Cardiac muscle cell (in vitro differentiated cells and primary cell): ENCODE measurements at regions not wholly inside any gene's neighbourhood (a gene's known extent, or its start where the extent isn't known, plus 50 kb on each side); places are given as distances from the start of the nearest gene placed in this dataset.
"Not testable (repeated sequence)": the region's sequence is repeated elsewhere in the genome, so short reads cannot be mapped to it uniquely, and the experiment has no call there.

Experiments
- DNase-seq, 2 donors: peaks; one replicate each; pipeline versions ENCODE4 v3.0.0 to v3.0.0-alpha.2; 2010 to 2017; ENCODE audit warnings: low read depth in 1 of 2, low spot score in 1 of 2
- H3K27ac ChIP-seq: fragments of 200-600 bp; sonication (generic); 2 replicates; pipeline ENCODE4 v1.5.1; 2016
- H3K27me3 ChIP-seq: fragments of 200-600 bp; sonication (generic); 2 replicates; pipeline ENCODE4 v1.6.0; 2016; ENCODE audit warnings: control low read depth
- H3K36me3 ChIP-seq: fragments of 200-600 bp; sonication (generic); 2 replicates; pipeline ENCODE4 v1.5.1; 2016; ENCODE audit warnings: control low read depth
- H3K4me1 ChIP-seq: fragments of 200-600 bp; sonication (generic); 2 replicates; pipeline ENCODE4 v1.8.1; 2017; ENCODE audit warnings: low read depth, mild to moderate bottlenecking, mixed run types
- H3K4me3 ChIP-seq: fragments of 200-600 bp; sonication (generic); 2 replicates; pipeline ENCODE4 v1.5.1; 2016; ENCODE audit warnings: mild to moderate bottlenecking
- H3K9me3 ChIP-seq: fragments of 200-600 bp; sonication (generic); 2 replicates; pipeline ENCODE4 v1.5.1; 2017; ENCODE audit warnings: low read depth, mild to moderate bottlenecking, control low read depth
- TF ChIP-seq, protein P1 (sequence below): IDR thresholded peaks from 2 replicates; pipeline ENCODE4 v1.5.1; 2012; ENCODE audit warnings: low read depth, mild to moderate bottlenecking, low read length

DNA sequence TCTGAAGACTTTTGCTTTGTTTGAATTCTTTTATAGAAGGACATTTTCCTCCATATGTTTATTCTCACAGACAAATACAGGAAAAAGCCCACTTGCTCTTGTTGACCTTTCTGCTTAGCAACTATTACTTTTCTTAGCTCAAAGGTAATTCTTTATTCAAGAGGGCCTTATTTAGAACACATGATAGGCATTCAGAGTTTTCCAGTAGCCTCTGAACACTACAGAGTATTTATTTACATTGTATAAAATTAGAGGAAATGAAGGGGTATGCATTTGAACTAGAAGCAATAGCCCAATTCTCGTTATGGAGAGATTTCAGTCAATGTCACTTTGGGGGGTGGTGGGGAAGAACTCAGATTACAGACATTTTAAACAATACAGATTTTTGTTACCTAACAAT, 581.7 kb downstream of the KCNJ2 start:
- H3K36me3 ChIP-seq: no peaks in the 10 kb centered on the region
- H3K27me3 ChIP-seq: no peaks in the 10 kb centered on the region
- DNase-seq: no peak
- no peak overlapping the region for H3K27ac ChIP-seq
- no peaks in the 10 kb centered on the region for H3K4me1 ChIP-seq
- no peaks in the 10 kb centered on the region for H3K9me3 ChIP-seq
- TF ChIP-seq, protein P1, sequence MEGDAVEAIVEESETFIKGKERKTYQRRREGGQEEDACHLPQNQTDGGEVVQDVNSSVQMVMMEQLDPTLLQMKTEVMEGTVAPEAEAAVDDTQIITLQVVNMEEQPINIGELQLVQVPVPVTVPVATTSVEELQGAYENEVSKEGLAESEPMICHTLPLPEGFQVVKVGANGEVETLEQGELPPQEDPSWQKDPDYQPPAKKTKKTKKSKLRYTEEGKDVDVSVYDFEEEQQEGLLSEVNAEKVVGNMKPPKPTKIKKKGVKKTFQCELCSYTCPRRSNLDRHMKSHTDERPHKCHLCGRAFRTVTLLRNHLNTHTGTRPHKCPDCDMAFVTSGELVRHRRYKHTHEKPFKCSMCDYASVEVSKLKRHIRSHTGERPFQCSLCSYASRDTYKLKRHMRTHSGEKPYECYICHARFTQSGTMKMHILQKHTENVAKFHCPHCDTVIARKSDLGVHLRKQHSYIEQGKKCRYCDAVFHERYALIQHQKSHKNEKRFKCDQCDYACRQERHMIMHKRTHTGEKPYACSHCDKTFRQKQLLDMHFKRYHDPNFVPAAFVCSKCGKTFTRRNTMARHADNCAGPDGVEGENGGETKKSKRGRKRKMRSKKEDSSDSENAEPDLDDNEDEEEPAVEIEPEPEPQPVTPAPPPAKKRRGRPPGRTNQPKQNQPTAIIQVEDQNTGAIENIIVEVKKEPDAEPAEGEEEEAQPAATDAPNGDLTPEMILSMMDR: no peak
- no peak overlapping the region for H3K4me3 ChIP-seq

DNA sequence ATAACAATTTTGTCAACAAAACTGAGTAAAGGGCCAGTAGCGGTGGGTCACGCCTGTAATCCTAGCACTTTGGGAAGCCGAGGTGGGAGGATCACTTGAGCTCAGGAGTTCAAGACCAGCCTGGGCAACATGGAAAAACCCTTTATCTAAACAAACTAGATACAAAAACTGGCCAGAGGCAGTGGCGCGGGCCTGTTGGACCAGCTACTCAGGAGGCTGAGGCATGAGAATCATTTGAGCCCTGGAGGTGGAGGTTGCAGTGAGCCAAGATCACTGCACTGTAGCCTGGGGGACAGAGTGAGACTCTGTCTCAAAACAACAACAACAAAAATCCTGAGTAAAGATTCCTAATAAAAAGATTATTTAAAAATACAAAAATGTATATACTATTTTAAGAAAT, 583.1 kb downstream of the KCNJ2 start:
- not testable (repeated sequence) for H3K4me1 ChIP-seq, H3K4me3 ChIP-seq, DNase-seq, H3K27me3 ChIP-seq, H3K36me3 ChIP-seq, H3K27ac ChIP-seq, H3K9me3 ChIP-seq

DNA sequence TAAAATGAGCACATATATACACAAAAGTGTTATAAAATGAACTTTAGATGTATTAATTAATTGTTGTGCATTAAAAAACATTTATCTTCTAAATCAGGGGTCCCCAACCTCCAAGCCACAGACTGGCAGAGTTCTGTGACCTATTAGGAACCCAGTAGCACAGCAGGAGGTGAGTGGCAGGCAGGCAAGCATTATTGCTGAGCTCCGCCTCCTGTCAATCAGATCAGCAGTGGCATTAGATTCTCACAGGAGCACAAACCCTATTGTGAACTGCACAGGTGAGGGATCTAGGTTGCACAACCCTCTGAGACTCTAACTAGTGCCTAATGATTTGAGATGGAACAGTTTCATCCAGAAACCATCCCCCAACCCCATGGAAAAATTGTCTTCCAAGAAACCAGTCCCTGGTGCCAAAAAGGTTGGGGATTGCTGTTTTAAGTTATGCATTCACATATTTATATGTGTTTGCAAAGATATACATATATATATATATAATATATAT, 583.7 kb downstream of the KCNJ2 start:
- TF ChIP-seq, protein P1: no peak
- DNase-seq: no peak
- H3K9me3 ChIP-seq: no peaks in the 10 kb centered on the region
- no peak overlapping the region for H3K27ac ChIP-seq
- no peaks in the 10 kb centered on the region for H3K27me3 ChIP-seq
- H3K4me1 ChIP-seq: no peaks in the 10 kb centered on the region
- H3K36me3 ChIP-seq: no peaks in the 10 kb centered on the region
- no peak overlapping the region for H3K4me3 ChIP-seq

DNA sequence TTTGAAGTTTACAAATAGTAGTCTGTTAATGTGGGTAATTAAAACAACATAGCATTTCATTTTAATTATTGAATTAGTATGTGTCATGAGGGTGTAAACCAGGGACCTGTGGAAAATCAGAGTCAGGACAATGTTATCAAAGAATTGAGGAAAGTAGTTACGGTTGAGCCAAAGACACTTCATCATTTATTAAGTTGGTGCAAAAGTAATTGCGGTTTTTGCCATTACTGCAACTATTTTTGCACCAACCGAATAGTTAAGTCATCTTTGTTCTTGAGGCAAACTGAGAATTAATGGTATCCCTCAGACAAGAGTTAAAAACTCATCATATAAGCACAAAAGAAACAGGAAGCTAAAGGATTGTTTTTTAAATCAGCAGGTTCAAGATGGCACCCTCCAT, 593.7 kb downstream of the KCNJ2 start:
- TF ChIP-seq, protein P1: no peak
- Histone ChIP-seq H3K27ac (no peak overlapping the region), H3K4me3 (no peak overlapping the region), H3K9me3 (no peaks in the 10 kb centered on the region), H3K36me3 (no peaks in the 10 kb centered on the region), H3K27me3 (no peaks in the 10 kb centered on the region), H3K4me1 (no peaks in the 10 kb centered on the region)
- DNase-seq: no peak

DNA sequence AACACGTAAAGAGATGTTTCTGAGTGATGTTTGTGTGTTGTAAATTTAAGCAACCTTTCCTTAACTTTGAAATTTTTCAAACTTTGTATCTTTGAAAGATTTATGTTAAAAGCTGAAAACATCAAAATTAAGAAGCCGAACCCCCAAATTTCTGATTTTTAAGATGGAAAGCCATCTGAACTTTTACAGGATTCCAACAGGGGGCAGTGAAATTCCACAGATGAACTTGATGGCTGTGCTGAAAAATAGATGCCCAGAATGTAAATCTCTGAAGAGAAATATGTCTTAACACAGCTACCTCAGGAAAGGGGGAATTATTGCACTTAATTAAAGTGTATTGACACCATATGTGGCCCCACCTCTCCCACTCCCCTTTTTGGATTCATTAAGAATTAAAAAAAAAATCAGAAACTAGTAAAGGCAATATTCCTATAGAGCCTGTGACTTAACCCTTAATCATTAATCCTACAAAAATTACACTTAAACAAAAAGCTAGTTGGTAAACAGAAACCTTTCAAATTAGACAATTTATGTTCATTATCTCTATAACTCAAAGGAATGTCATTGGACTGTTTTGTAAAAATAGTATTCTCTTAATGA, 597.9 kb downstream of the KCNJ2 start:
- no peaks in the 10 kb centered on the region for H3K36me3 ChIP-seq
- TF ChIP-seq, protein P1: peak; percentile 72
- DNase-seq: peak; percentile 44 to 72

DNA sequence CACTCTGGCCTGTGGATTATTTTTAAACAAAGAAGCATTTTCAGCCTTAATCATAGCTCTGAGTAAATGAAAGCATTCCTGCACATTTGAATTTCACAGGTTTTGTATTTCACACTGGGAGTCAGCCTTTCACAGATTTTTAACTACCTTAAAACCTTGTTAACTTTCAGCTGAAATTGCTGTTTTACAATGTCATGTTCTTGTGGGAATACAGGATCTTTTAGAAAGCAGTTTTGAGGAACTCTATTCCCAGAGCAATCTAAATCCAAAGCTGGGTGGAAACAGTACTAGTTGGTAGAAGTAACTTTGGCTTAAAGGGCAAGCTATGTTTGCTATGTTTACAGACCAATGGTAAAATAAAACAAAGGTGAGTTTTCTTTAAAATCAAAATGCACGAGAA, 600.6 kb downstream of the KCNJ2 start:
- TF ChIP-seq, protein P1: no peak
- DNase-seq: no peak

More for the DNA sequence above, 597.9 kb downstream of the KCNJ2 start:
- Histone ChIP-seq H3K4me1 (no peaks in the 10 kb centered on the region), H3K9me3 (no peaks in the 10 kb centered on the region), H3K4me3 (no peak overlapping the region), H3K27me3 (no peaks in the 10 kb centered on the region), H3K27ac (no peak overlapping the region)

More for the DNA sequence above, 600.6 kb downstream of the KCNJ2 start:
- no peaks in the 10 kb centered on the region for H3K4me1 ChIP-seq
- H3K9me3 ChIP-seq: no peaks in the 10 kb centered on the region
- no peaks in the 10 kb centered on the region for H3K27me3 ChIP-seq
- H3K36me3 ChIP-seq: no peaks in the 10 kb centered on the region
- no peak overlapping the region for H3K4me3 ChIP-seq
- H3K27ac ChIP-seq: no peak overlapping the region
